Transverse colon (tissue), 4 donors: ENCODE measurements at regions not wholly inside any gene's neighbourhood (a gene's known extent, or its start where the extent isn't known, plus 50 kb on each side); places are given as distances from the start of the nearest gene placed in this dataset.

Experiments
- DNase-seq: peaks from one replicate; pipeline ENCODE4 v3.0.0-alpha.2; 2019
- H3K27ac ChIP-seq, 4 donors: fragments of 200-600 bp; sonication (generic); 2 replicates each; pipeline ENCODE4 v1.5.1; 2016 to 2018; ENCODE audit warnings: inconsistent platforms in 4 of 4
- H3K27me3 ChIP-seq: fragments of 200-600 bp; sonication (generic); 2 replicates; pipeline ENCODE4 v1.5.1; 2017; ENCODE audit warnings: inconsistent platforms
- H3K36me3 ChIP-seq, 4 donors: fragments of 200-600 bp; sonication (generic); 2 replicates each; pipeline ENCODE4 v1.5.1; 2017 to 2019; ENCODE audit warnings: inconsistent platforms in 4 of 4
- H3K4me1 ChIP-seq, 4 donors: fragments of 200-600 bp; sonication (generic); 2 replicates each; pipeline ENCODE4 v1.5.1; 2017 to 2020; ENCODE audit warnings: inconsistent platforms in 4 of 4
- H3K4me3 ChIP-seq, 4 donors: fragments of 200-600 bp; sonication (generic); 1 replicate in 1 of 4; 2 replicates in 3 of 4; pipeline versions ENCODE4 v1.5.1 to v1.6.1; 2017 to 2019; ENCODE audit warnings: inconsistent platforms in 4 of 4
- H3K9me3 ChIP-seq, 2 donors: fragments of 200-600 bp; sonication (generic); 2 replicates each; pipeline ENCODE4 v1.5.1; 2017 to 2019; ENCODE audit warnings: inconsistent platforms in 2 of 2
- CTCF ChIP-seq, 5 experiments: fragments of 200-600 bp in 3 of 5; fragments of 450-650 bp in 2 of 5; sonication (generic) in 3 of 5; IDR thresholded peaks; 1 replicate in 2 of 5; 2 replicates in 3 of 5; pipeline ENCODE4 v1.5.1; 2016 to 2017; ENCODE audit warnings: antibody characterized with exemption in 5 of 5, inconsistent platforms in 3 of 5, mild to moderate bottlenecking in 2 of 5, moderate library complexity in 1 of 5
- EP300 ChIP-seq: sonication (generic); formaldehyde crosslinking; IDR thresholded peaks from one replicate; pipeline ENCODE4 v1.6.1; 2017; ENCODE audit warnings: antibody characterized with exemption, low read depth
- POLR2A ChIP-seq: fragments of 450-650 bp; IDR thresholded peaks from one replicate; pipeline ENCODE4 v1.6.1; 2016; ENCODE audit warnings: antibody characterized with exemption, mild to moderate bottlenecking, moderate library complexity
- POLR2AphosphoS5 ChIP-seq, 3 donors: sonication (generic); formaldehyde crosslinking; IDR thresholded peaks; one replicate each; pipeline ENCODE4 v1.6.1; 2016; ENCODE audit warnings: antibody characterized with exemption in 3 of 3
- WGBS, 2 donors: methylation state at CpG; one replicate each; pipeline ENCODE4 v1.1.5; 2018; ENCODE audit warnings: low coverage in 1 of 2; 5-methylcytosine and 5-hydroxymethylcytosine counted together
- in situ Hi-C, 4 donors: fragments of 200-750 bp; cut with MboI; loops; one replicate each; pipeline versions ENCODE4 v1.15.0 to v1.15.1; 2017; ENCODE audit warnings: low sequenced_read_pairs in 3 of 4, low pct_ligation_motif_present in 1 of 4, low pct_unique_long_range_greater_than_20kb in 1 of 4
- intact Hi-C: fragments of 100-400 bp; cut with DNase I; formaldehyde crosslinking; loops from one replicate; pipeline ENCODE4 v1.15.1; 2023; ENCODE audit warnings: low total_unique reads

- H3K9me3 ChIP-seq, result no peaks in the 10 kb centered on the region
- no peaks in the 10 kb centered on the region for H3K36me3 ChIP-seq
- H3K4me1 ChIP-seq, result no peaks in the 10 kb centered on the region
- intact Hi-C loops, result no loop called here
- in situ Hi-C loops, result no loop called here
- peaks cover 43% of the 10 kb centered on the region for H3K27me3 ChIP-seq
- no peak overlapping the region for H3K4me3 ChIP-seq
- WGBS, 2 donors, result 84 to 100% methylated on average over 2 to 5 of the region's 5 CpGs
- no peak for TF ChIP-seq CTCF (IDR thresholded peaks at IDR 0.05)
- TF ChIP-seq EP300, result no peak
- TF ChIP-seq POLR2AphosphoS5 (IDR thresholded peaks at IDR 0.05), result no peak
- TF ChIP-seq POLR2A, result no peak
- no peak overlapping the region for H3K27ac ChIP-seq
- DNase-seq, result no peak
Observed at GRCh38 chr22:45069925-45070324, 60.1 kb upstream of the PHF21B start.

GRCh38 chr22:45071618-45072017 lies 61.8 kb upstream of the PHF21B start:
- no peak for DNase-seq
- H3K9me3 ChIP-seq, result no peaks in the 10 kb centered on the region
- TF ChIP-seq POLR2A (no peak), POLR2AphosphoS5 (IDR thresholded peaks at IDR 0.05) (no peak), EP300 (no peak), CTCF (IDR thresholded peaks at IDR 0.05) (no peak)
- peaks cover 49% of the 10 kb centered on the region for H3K27me3 ChIP-seq
- WGBS, 2 donors, result 31% methylated on average over 9 of the region's 9 CpGs; no CpG with 5 or more reads in 1 of the 2 donors
- H3K36me3 ChIP-seq, result no peaks in the 10 kb centered on the region
- no peak overlapping the region for H3K4me3 ChIP-seq
- in situ Hi-C loops (no loop called here), intact Hi-C loops (no loop called here)
- no peaks in the 10 kb centered on the region for H3K4me1 ChIP-seq
- H3K27ac ChIP-seq, result no peak overlapping the region

DNA sequence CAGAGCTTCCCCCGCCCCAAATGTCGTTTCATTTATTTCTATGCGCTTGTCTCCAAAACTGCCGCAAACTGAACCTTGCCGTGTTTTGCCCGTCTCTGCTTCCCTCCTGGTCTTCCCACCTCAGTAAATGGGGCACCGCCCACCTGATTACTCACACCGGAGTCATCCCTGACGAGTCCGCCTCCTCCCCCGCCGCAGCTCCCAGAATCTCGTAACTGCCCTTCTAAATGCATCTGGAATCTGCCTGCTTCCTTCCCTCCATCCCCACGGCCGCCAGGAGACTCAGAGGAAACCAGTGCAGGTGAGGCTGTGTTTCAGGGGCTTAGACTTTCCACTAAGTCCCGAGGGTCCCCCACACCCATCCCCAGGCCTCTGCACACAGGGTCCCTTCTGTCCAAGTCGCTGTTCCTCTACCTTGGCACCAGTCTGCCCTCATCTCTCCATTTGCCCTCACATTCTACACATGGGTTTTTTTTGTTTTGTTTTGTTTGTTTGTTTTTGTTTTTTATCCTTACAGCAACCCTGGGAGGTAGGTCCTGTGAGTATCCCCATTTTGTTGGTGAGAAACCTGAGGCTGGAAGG lies 62.6 kb upstream of the PHF21B start:
- H3K27me3 ChIP-seq, result peaks cover 57% of the 10 kb centered on the region
- no peaks in the 10 kb centered on the region for H3K9me3 ChIP-seq
- in situ Hi-C loops, result no loop called here

GRCh38 chr22:45073064-45073463 lies 63.3 kb upstream of the PHF21B start:
- in situ Hi-C loops, result no loop called here
- TF ChIP-seq POLR2A, result no peak
- no peak for TF ChIP-seq EP300
- no peak for TF ChIP-seq CTCF (IDR thresholded peaks at IDR 0.05)
- no peak for TF ChIP-seq POLR2AphosphoS5 (IDR thresholded peaks at IDR 0.05)
- Histone ChIP-seq H3K27ac (no peak overlapping the region), H3K36me3 (no peaks in the 10 kb centered on the region), H3K4me3 (no peak overlapping the region), H3K9me3 (no peaks in the 10 kb centered on the region), H3K4me1 (no peaks in the 10 kb centered on the region), H3K27me3 (peaks cover 63% of the 10 kb centered on the region)
- no peak for DNase-seq
- 78% methylated on average over 5 of the region's 5 CpGs; no CpG with 5 or more reads in 1 of the 2 donors for WGBS, 2 donors
- intact Hi-C loops, result no loop called here

More for the DNA sequence above, 62.6 kb upstream of the PHF21B start:
- intact Hi-C loops, result no loop called here
- WGBS, 2 donors, result 22 to 34% methylated on average over 12 to 17 of the region's 17 CpGs
- Histone ChIP-seq H3K4me3 (no peak overlapping the region), H3K4me1 (no peaks in the 10 kb centered on the region), H3K27ac (no peak overlapping the region), H3K36me3 (no peaks in the 10 kb centered on the region)
- TF ChIP-seq EP300 (no peak), CTCF (IDR thresholded peaks at IDR 0.05) (no peak), POLR2A (no peak), POLR2AphosphoS5 (IDR thresholded peaks at IDR 0.05) (no peak)
- no peak for DNase-seq
